RWPE1 (cell line): ENCODE measurements at regions not wholly inside any gene's neighbourhood (a gene's known extent, or its start where the extent isn't known, plus 50 kb on each side); places are given as distances from the start of the nearest gene placed in this dataset.

ENCODE experiments used
- CTCF ChIA-PET: fragments of 350-600 bp; sonication (Branson Sonifier 250); formaldehyde crosslinking; extraction: SDS; loops from one replicate; lab custom pipeline; 2021; lab: Yijun Ruan, JAX
- POLR2A ChIA-PET: fragments of 400-600 bp; formaldehyde crosslinking; extraction: SDS; loops from one replicate; lab custom pipeline; 2020; ENCODE audit warnings: antibody characterized with exemption; ENCODE audit not compliant: low non-redundant PET; lab: Yijun Ruan, JAX
- DNase-seq: peaks from one replicate; pipeline ENCODE4 v3.0.0; 2012; ENCODE audit warnings: low spot score
- H3K27ac ChIP-seq: fragments of 450-650 bp; 2 replicates; pipeline ENCODE4 v1.5.1; 2017
- TF ChIP-seq, protein P1 (sequence below): fragments of 450-650 bp; conservative IDR thresholded peaks from 2 replicates; pipeline ENCODE4 v1.5.1; 2017; ENCODE audit warnings: low read depth, mild to moderate bottlenecking

DNA sequence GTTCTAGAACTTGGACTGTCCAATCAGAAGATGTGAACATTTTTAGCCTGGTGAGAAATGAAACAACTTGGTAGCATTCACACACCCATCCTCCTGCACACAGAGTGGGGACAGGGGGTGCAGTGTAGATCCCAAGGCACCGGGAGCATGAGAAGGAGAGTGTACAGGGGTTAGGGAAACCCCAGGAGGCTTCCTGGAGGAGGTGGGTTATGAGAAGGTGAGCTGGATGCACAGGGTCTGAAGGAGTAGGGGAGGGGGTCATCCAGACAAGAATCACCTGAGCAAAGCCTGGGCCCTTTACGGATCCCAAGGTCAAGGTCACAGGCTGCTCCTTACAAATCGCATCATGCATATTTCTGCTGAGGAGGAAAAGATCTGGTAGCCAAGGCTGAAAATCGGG, 117.5 kb upstream of the TMPRSS2 start:
- ChIA-PET POLR2A (no interaction called here), CTCF (no interaction called here)

DNA sequence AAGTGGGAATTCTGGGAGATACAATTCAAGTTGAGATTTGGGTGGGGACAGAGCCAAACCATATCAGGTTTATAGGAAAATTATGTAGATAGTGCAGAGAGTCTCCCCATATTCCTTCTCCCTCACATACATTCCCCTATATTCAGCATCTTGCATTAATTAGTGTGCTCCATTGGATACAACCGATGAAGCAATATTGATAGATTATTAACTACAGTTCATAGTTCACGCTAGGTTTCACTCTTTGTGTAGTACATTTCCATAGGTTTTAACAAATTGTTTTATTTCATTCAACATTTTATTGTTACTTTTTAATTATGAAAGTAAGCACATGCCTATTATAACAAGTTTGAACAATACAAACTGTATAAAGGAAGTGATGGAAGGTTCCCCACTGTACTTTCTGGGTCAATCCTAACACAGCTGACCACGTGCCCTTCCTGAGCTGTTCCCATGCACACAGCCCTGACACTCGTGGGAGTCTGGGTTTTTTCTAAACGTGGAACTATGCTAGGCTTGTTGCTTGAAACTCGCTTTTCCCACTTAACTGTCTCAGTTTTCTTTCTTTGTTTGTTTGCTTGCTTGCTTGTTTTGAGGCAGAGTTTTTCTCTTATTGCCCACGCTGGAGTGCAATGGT, 116.8 kb upstream of the TMPRSS2 start:
- DNase-seq, result no peak
- TF ChIP-seq, protein P1, sequence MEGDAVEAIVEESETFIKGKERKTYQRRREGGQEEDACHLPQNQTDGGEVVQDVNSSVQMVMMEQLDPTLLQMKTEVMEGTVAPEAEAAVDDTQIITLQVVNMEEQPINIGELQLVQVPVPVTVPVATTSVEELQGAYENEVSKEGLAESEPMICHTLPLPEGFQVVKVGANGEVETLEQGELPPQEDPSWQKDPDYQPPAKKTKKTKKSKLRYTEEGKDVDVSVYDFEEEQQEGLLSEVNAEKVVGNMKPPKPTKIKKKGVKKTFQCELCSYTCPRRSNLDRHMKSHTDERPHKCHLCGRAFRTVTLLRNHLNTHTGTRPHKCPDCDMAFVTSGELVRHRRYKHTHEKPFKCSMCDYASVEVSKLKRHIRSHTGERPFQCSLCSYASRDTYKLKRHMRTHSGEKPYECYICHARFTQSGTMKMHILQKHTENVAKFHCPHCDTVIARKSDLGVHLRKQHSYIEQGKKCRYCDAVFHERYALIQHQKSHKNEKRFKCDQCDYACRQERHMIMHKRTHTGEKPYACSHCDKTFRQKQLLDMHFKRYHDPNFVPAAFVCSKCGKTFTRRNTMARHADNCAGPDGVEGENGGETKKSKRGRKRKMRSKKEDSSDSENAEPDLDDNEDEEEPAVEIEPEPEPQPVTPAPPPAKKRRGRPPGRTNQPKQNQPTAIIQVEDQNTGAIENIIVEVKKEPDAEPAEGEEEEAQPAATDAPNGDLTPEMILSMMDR, result no peak
- no peak overlapping the region for H3K27ac ChIP-seq
- POLR2A ChIA-PET, result no interaction called here
- CTCF ChIA-PET, result no interaction called here

More for the DNA sequence above, 117.5 kb upstream of the TMPRSS2 start:
- TF ChIP-seq, protein P1, result no peak
- no peak overlapping the region; the same call in 1 of the 2 replicates for H3K27ac ChIP-seq
- DNase-seq, result no peak

DNA sequence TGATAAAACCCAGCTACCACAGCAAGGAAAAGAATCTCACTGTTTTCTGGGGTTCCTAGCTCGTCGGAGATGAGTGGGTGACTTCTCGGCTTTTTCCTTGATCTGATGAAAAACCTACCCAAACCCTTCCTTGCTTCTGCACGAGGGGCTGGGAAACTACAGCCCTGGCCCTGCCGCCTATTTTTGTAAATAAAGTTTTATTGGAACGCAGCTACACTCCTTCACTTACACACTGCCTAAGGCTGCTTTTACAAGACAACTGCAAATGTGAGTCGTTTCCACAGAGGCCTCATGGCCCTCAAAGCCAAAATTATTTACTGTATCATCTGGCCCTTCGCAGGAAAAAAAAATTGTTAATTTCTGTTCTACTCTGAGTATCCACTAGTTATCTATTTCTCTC, 116.0 kb upstream of the TMPRSS2 start:
- POLR2A ChIA-PET, result no interaction called here

DNA sequence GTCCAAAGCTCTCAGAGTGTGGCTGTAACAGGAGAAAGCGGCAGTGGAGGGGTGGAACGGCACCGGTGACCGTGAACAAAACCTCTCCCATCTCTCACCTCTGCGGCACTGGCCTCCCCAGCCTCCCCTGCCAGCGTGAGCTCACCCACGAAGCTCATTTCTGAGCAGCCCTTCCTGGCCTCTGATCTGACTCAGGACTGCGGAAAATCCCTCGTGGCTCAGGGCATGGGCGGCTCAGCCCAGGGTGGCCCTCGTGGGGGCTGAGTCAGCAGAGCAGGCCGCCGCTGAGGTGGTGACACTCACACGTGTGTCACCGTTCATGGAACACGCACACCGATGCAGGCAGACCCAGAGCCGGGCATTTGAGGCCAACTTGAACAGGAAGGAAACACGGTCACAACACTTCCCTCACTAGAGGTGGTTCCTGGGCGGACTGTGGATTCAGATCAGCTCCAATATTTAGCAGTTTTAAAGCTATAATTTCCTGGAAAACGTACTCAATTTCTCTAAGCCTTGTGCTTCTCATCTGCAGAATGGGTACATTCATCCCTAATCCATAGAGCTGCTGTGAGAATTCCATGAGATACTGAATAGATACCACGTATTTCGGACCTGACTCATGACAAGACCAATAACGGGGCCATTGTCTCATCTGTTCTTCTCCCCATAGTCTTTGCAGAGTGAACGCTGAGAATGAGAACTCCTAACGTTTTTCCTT, 115.0 kb upstream of the TMPRSS2 start:
- H3K27ac ChIP-seq, result peak overlapping the region; percentile 72
- TF ChIP-seq, protein P1, result no peak
- DNase-seq, result no peak
- ChIA-PET POLR2A (no interaction called here), CTCF (interaction anchor here (0.7 to 1.0 kb wide), 3 partner anchors 10 to 155 kb away, joined by 3 to 5 read pairs (median 3); no protein-coding TSS in a partner anchor)

More for the DNA sequence above, 116.0 kb upstream of the TMPRSS2 start:
- DNase-seq, result no peak
- CTCF ChIA-PET, result interaction anchor here (1.0 kb wide), 1 partner anchor 154 kb away, joined by 5 read pairs; no protein-coding TSS in a partner anchor
- no peak overlapping the region for H3K27ac ChIP-seq
- TF ChIP-seq, protein P1, result no peak

DNA sequence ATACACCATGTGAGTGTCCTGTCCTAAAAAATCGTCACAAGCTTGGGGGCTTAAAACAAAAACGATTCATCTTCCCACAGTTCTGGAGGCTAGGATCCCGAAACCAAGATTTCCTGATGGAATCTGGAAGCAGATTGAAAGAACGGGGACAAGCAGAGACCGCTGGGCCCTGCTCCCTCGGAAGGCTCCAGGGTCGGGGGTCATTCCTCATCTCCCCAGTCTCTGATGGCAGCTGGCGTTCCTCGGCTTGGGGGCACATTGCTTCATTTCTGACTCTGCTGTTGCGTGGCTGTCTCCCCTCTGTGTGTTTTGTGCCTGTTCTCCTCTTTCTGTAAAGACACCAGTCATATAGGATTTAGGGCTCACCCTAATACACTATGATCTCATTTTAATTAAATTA, 114.2 kb upstream of the TMPRSS2 start:
- peak overlapping the region; percentile 72 for H3K27ac ChIP-seq
- TF ChIP-seq, protein P1, result no peak
- CTCF ChIA-PET, result interaction anchor here (1.4 kb wide), 1 partner anchor 10 kb away, joined by 4 read pairs; no protein-coding TSS in a partner anchor
- DNase-seq, result no peak
- POLR2A ChIA-PET, result no interaction called here

DNA sequence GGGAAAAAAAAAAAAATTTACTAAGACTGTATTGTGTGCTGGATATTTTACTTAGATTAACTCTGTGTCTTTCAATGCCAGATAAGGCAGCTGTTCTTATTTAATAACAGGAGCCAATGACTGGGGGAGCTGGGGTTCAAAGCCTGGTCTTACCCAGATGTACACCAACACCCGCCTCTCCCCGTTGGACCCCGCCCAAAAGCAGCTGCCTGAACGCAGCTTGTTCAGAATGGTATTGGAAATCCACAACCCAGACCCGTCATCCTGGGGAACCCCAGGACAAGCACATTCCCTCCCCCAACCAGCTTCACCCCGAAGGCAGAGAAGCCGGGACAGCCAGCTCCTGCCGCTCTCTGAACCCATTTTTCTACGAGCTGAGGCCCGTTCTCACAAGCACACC, 113.6 kb upstream of the TMPRSS2 start:
- ChIA-PET POLR2A (interaction anchor here (0.7 kb wide), 1 partner anchor 608 kb away, joined by 3 read pairs; no protein-coding TSS in a partner anchor), CTCF (interaction anchor here (0.5 to 1.4 kb wide), 3 partner anchors 9 to 338 kb away, joined by 3 to 4 read pairs (median 3); no protein-coding TSS in a partner anchor)
- no peak for DNase-seq
- TF ChIP-seq, protein P1, result no peak
- H3K27ac ChIP-seq, result peak overlapping the region; percentile 72
